ENCODE measurements at regions not wholly inside any gene's neighbourhood (a gene's known extent, or its start where the extent isn't known, plus 50 kb on each side); places are given as distances from the start of the nearest gene placed in this dataset.

- DNase-seq (ENCODE audit: low read depth in 2 of 2): no peak
These were observed 508.5 kb downstream of the KLF12 start for GRCh38 chr13:73625562-73626339.

GRCh38 chr13:73623281-73623680, 510.9 kb downstream of the KLF12 start:
- no peak for DNase-seq (ENCODE audit: low read depth in 2 of 2)

- no peak for DNase-seq (ENCODE audit: low read depth in 2 of 2)
These were observed 511.8 kb downstream of the KLF12 start for GRCh38 chr13:73622381-73622780.

- no peak for DNase-seq (ENCODE audit: low read depth in 2 of 2)
These were observed 515.8 kb downstream of the KLF12 start for GRCh38 chr13:73618275-73618865.

- no peak for DNase-seq (ENCODE audit: low read depth in 2 of 2)
These were observed 517.3 kb downstream of the KLF12 start for GRCh38 chr13:73616861-73617260.

- no peak for DNase-seq (ENCODE audit: low read depth in 2 of 2)
These were observed 523.2 kb downstream of the KLF12 start for GRCh38 chr13:73610799-73611592.

- DNase-seq (ENCODE audit: low read depth in 2 of 2): no peak
These were observed 525.3 kb downstream of the KLF12 start for GRCh38 chr13:73608711-73609485.

- no peak for DNase-seq (ENCODE audit: low read depth in 2 of 2)
These were observed 526.1 kb downstream of the KLF12 start for GRCh38 chr13:73608157-73608516.

GRCh38 chr13:73607489-73608156, 526.6 kb downstream of the KLF12 start:
- DNase-seq (ENCODE audit: low read depth in 2 of 2): no peak

- no peak for DNase-seq (ENCODE audit: low read depth in 2 of 2)
These were observed 530.6 kb downstream of the KLF12 start for GRCh38 chr13:73603646-73604045.

- no peak for DNase-seq (ENCODE audit: low read depth in 2 of 2)
These were observed 531.9 kb downstream of the KLF12 start for GRCh38 chr13:73602295-73602694.

GRCh38 chr13:73601708-73602107, 532.5 kb downstream of the KLF12 start:
- no peak for DNase-seq (ENCODE audit: low read depth in 2 of 2)

GRCh38 chr13:73599232-73600128, 534.7 kb downstream of the KLF12 start:
- DNase-seq (ENCODE audit: low read depth in 2 of 2): no peak

- no peak for DNase-seq (ENCODE audit: low read depth in 2 of 2)
These were observed 536.0 kb downstream of the KLF12 start for GRCh38 chr13:73598020-73598712.

GRCh38 chr13:73596382-73596781, 537.6 kb downstream of the KLF5 start:
- no peak for DNase-seq (ENCODE audit: low read depth in 2 of 2)

- no peak for DNase-seq (ENCODE audit: low read depth in 2 of 2)
These were observed 534.5 kb downstream of the KLF5 start for GRCh38 chr13:73593199-73593765.

- DNase-seq (ENCODE audit: low read depth in 2 of 2): no peak
These were observed 533.1 kb downstream of the KLF5 start for GRCh38 chr13:73591861-73592260.

GRCh38 chr13:73590795-73591194, 532.0 kb downstream of the KLF5 start:
- no peak for DNase-seq (ENCODE audit: low read depth in 2 of 2)

GRCh38 chr13:73585236-73585635, 526.4 kb downstream of the KLF5 start:
- DNase-seq (ENCODE audit: low read depth in 2 of 2): no peak
